Natural killer cell (primary cell): ENCODE measurements at regions not wholly inside any gene's neighbourhood (a gene's known extent, or its start where the extent isn't known, plus 50 kb on each side); places are given as distances from the start of the nearest gene placed in this dataset.

Experiments
- ATAC-seq, 3 donors: fragments of 150-1000 bp in 2 of 3; fragments of 200-7000 bp in 1 of 3; cut with Tn5 transposase; 1 replicate in 1 of 3; 2 replicates in 2 of 3; pipeline ENCODE4 v1.10.0; 2021; ENCODE audit warnings: mild to moderate bottlenecking in 2 of 3, moderate library complexity in 2 of 3
- DNase-seq, 2 donors: peaks; one replicate each; pipeline versions ENCODE4 v3.0.0 to v3.0.0-alpha.2; 2013 to 2021; ENCODE audit warnings: mixed read lengths in 1 of 2
- H3K27ac ChIP-seq: one replicate; pipeline ENCODE4 v1.5.1; 2013; ENCODE audit warnings: mild to moderate bottlenecking, low read length
- H3K27me3 ChIP-seq: one replicate; pipeline ENCODE4 v1.6.1; 2013; ENCODE audit warnings: low read length; ENCODE audit not compliant: control insufficient read depth, insufficient read depth
- H3K36me3 ChIP-seq: one replicate; pipeline ENCODE4 v1.6.1; 2013; ENCODE audit warnings: low read length; ENCODE audit not compliant: control insufficient read depth, insufficient read depth
- H3K4me1 ChIP-seq: one replicate; pipeline ENCODE4 v1.6.1; 2013; ENCODE audit warnings: low read length; ENCODE audit not compliant: control insufficient read depth, insufficient read depth
- H3K4me3 ChIP-seq: one replicate; pipeline ENCODE4 v1.5.1; 2013; ENCODE audit warnings: low read length
- H3K9me3 ChIP-seq: one replicate; pipeline ENCODE4 v1.6.1; 2013; ENCODE audit warnings: low read length; ENCODE audit not compliant: control insufficient read depth, insufficient read depth
- H3K27ac Mint-ChIP-seq, 2 donors: one replicate each; pipeline ENCODE4 v1.8.0; 2022; ENCODE audit warnings: mild to moderate bottlenecking in 2 of 2, mixed read lengths in 2 of 2, moderate library complexity in 1 of 2
- H3K27me3 Mint-ChIP-seq, 2 donors: one replicate each; pipeline ENCODE4 v1.8.0; 2022; ENCODE audit warnings: low read depth in 2 of 2, mixed read lengths in 2 of 2
- H3K36me3 Mint-ChIP-seq: one replicate; pipeline ENCODE4 v1.8.0; 2022; ENCODE audit warnings: mixed read lengths
- H3K4me1 Mint-ChIP-seq, 2 donors: one replicate each; pipeline ENCODE4 v1.8.0; 2022; ENCODE audit warnings: mixed read lengths in 2 of 2
- H3K4me3 Mint-ChIP-seq: one replicate; pipeline ENCODE4 v1.8.0; 2022; ENCODE audit warnings: mild to moderate bottlenecking, moderate library complexity, mixed read lengths
- H3K9me3 Mint-ChIP-seq, 2 donors: one replicate each; pipeline ENCODE4 v1.8.0; 2022; ENCODE audit warnings: mixed read lengths in 2 of 2
- CTCF ChIP-seq: fragments of 200-600 bp; IDR thresholded peaks from one replicate; pipeline ENCODE4 v1.8.0; 2022; ENCODE audit warnings: antibody characterized with exemption
- WGBS: methylation state at CpG from one replicate; pipeline ENCODE4 v1.1.7; 2013; ENCODE audit warnings: missing lambda C conversion rate; ENCODE audit not compliant: insufficient coverage; 5-methylcytosine and 5-hydroxymethylcytosine counted together
- intact Hi-C: fragments of 100-400 bp; cut with micrococcal nuclease; formaldehyde crosslinking; loops from one replicate; pipeline ENCODE4 v1.14.2; 2022

GRCh38 chr2:128984081-128984480, 665.4 kb upstream of the HS6ST1 start:
- no peaks in the 10 kb centered on the region for H3K36me3 ChIP-seq
- H3K4me1 ChIP-seq, result no peaks in the 10 kb centered on the region
- no peaks in the 10 kb centered on the region for H3K9me3 Mint-ChIP-seq
- H3K4me3 Mint-ChIP-seq, result no peak overlapping the region
- H3K27ac ChIP-seq, result no peak overlapping the region
- H3K4me1 Mint-ChIP-seq, result no peaks in the 10 kb centered on the region
- no peak overlapping the region for H3K4me3 ChIP-seq
- no peak overlapping the region for H3K27ac Mint-ChIP-seq
- no peak for ATAC-seq
- WGBS, result 57% methylated on average over 2 of the region's 2 CpGs
- intact Hi-C loops, result no loop called here
- H3K36me3 Mint-ChIP-seq, result no peaks in the 10 kb centered on the region
- H3K27me3 ChIP-seq, result no peaks in the 10 kb centered on the region
- DNase-seq, result no peak
- peaks cover 0 to 6% of the 10 kb centered on the region in 2 donors for H3K27me3 Mint-ChIP-seq
- no peaks in the 10 kb centered on the region for H3K9me3 ChIP-seq
- no peak for TF ChIP-seq CTCF

GRCh38 chr2:128984855-128985254, 666.2 kb upstream of the HS6ST1 start:
- Mint-ChIP-seq H3K27me3 (peaks cover 0 to 7% of the 10 kb centered on the region in 2 donors), H3K36me3 (peaks cover under 1% of the 10 kb centered on the region), H3K9me3 (no peaks in the 10 kb centered on the region), H3K4me3 (no peak overlapping the region), H3K27ac (no peak overlapping the region), H3K4me1 (no peaks in the 10 kb centered on the region)
- no peak for DNase-seq
- no peak overlapping the region for H3K27ac ChIP-seq
- intact Hi-C loops, result no loop called here
- TF ChIP-seq CTCF, result no peak
- WGBS, result 86% methylated on average over 7 of the region's 8 CpGs
- H3K36me3 ChIP-seq, result no peaks in the 10 kb centered on the region
- no peak overlapping the region for H3K4me3 ChIP-seq
- no peaks in the 10 kb centered on the region for H3K4me1 ChIP-seq
- no peak for ATAC-seq
- no peaks in the 10 kb centered on the region for H3K27me3 ChIP-seq
- H3K9me3 ChIP-seq, result no peaks in the 10 kb centered on the region

- no peak for TF ChIP-seq CTCF
- intact Hi-C loops, result no loop called here
- Mint-ChIP-seq H3K27ac (no peak overlapping the region), H3K4me3 (no peak overlapping the region), H3K4me1 (no peaks in the 10 kb centered on the region), H3K27me3 (peaks cover 0 to 17% of the 10 kb centered on the region in 2 donors), H3K36me3 (peaks cover 8% of the 10 kb centered on the region), H3K9me3 (peaks cover 0 to 2% of the 10 kb centered on the region in 2 donors)
- H3K9me3 ChIP-seq, result no peaks in the 10 kb centered on the region
- H3K4me3 ChIP-seq, result no peak overlapping the region
- H3K27me3 ChIP-seq, result no peaks in the 10 kb centered on the region
- WGBS, result 63% methylated on average over 6 of the region's 7 CpGs
- H3K27ac ChIP-seq, result no peak overlapping the region
- ATAC-seq, result no peak
- no peaks in the 10 kb centered on the region for H3K36me3 ChIP-seq
- H3K4me1 ChIP-seq, result no peaks in the 10 kb centered on the region
- DNase-seq, result no peak
Measured at GRCh38 chr2:128986026-128986715, 667.5 kb upstream of the HS6ST1 start.

- H3K27ac ChIP-seq, result no peak overlapping the region
- 82% methylated on average over 9 of the region's 9 CpGs for WGBS
- Mint-ChIP-seq H3K27ac (no peak overlapping the region), H3K36me3 (peaks cover 8% of the 10 kb centered on the region), H3K4me1 (no peaks in the 10 kb centered on the region), H3K9me3 (peaks cover 2% of the 10 kb centered on the region in 2 donors), H3K27me3 (peaks cover 0 to 17% of the 10 kb centered on the region in 2 donors), H3K4me3 (no peak overlapping the region)
- TF ChIP-seq CTCF, result no peak
- H3K4me1 ChIP-seq, result no peaks in the 10 kb centered on the region
- DNase-seq, result no peak
- intact Hi-C loops, result no loop called here
- ATAC-seq, result no peak
- H3K27me3 ChIP-seq, result no peaks in the 10 kb centered on the region
- H3K9me3 ChIP-seq, result no peaks in the 10 kb centered on the region
- H3K36me3 ChIP-seq, result no peaks in the 10 kb centered on the region
- no peak overlapping the region for H3K4me3 ChIP-seq
Measured at GRCh38 chr2:128986867-128987268, 668.2 kb upstream of the HS6ST1 start.
